ENCODE measurements at regions not wholly inside any gene's neighbourhood (a gene's known extent, or its start where the extent isn't known, plus 50 kb on each side); places are given as distances from the start of the nearest gene placed in this dataset.

DNA sequence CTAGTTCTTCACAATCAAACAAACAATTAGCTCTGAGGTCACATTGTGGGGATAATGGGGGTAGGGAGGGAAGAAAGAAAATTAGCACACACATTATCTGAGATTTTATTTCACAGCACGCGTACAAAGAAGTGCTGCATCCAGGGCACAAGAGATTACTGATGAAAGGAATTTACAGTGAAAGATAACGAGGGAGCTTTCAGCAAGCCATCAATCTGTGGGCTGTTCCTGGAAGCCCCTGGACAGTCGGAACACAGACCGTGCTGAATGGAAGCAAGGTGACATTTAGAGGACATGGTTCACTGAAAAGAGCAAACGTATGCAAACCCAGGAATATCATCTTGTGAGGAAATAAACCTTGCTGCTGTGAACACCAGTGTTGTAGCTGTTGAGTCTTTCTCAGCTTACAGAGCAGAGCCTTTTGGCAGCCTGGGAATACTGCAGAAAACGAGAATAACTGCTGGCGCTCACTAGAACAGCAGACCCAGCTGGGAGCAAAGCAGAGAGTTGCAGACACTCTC, 63.2 kb downstream of the SCG2 start:
- H3K27ac ChIP-seq (ENCODE audit: low read length), result no peak overlapping the region
- no peak for DNase-seq
- TF ChIP-seq, protein P1, sequence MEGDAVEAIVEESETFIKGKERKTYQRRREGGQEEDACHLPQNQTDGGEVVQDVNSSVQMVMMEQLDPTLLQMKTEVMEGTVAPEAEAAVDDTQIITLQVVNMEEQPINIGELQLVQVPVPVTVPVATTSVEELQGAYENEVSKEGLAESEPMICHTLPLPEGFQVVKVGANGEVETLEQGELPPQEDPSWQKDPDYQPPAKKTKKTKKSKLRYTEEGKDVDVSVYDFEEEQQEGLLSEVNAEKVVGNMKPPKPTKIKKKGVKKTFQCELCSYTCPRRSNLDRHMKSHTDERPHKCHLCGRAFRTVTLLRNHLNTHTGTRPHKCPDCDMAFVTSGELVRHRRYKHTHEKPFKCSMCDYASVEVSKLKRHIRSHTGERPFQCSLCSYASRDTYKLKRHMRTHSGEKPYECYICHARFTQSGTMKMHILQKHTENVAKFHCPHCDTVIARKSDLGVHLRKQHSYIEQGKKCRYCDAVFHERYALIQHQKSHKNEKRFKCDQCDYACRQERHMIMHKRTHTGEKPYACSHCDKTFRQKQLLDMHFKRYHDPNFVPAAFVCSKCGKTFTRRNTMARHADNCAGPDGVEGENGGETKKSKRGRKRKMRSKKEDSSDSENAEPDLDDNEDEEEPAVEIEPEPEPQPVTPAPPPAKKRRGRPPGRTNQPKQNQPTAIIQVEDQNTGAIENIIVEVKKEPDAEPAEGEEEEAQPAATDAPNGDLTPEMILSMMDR (IDR thresholded peaks at IDR 0.05), result no peak
- H3K9me3 ChIP-seq (ENCODE audit: control insufficient read depth, insufficient read depth, low read length), result no peaks in the 10 kb centered on the region
- H3K4me3 ChIP-seq (ENCODE audit: low read length), result no peak overlapping the region
- Mint-ChIP-seq H3K27ac (no peak overlapping the region), H3K9me3 (peaks cover 2 to 3% of the 10 kb centered on the region in 2 donors), H3K4me3 (no peak overlapping the region), H3K36me3 (no peaks in the 10 kb centered on the region), H3K27me3 (ENCODE audit: low read depth in 2 of 2) (peaks cover 0 to 6% of the 10 kb centered on the region in 2 donors), H3K4me1 (no peaks in the 10 kb centered on the region)
- no peaks in the 10 kb centered on the region for H3K36me3 ChIP-seq (ENCODE audit: control insufficient read depth, insufficient read depth, low read length)
- no peaks in the 10 kb centered on the region for H3K4me1 ChIP-seq (ENCODE audit: control insufficient read depth, insufficient read depth, low read length)
- WGBS (ENCODE audit: insufficient coverage), result 79% methylated on average over 8 of the region's 8 CpGs
- no peaks in the 10 kb centered on the region for H3K27me3 ChIP-seq (ENCODE audit: control insufficient read depth, insufficient read depth, low read length)
- intact Hi-C loops (cut with micrococcal nuclease), result no loop called here
- ATAC-seq, result no peak

DNA sequence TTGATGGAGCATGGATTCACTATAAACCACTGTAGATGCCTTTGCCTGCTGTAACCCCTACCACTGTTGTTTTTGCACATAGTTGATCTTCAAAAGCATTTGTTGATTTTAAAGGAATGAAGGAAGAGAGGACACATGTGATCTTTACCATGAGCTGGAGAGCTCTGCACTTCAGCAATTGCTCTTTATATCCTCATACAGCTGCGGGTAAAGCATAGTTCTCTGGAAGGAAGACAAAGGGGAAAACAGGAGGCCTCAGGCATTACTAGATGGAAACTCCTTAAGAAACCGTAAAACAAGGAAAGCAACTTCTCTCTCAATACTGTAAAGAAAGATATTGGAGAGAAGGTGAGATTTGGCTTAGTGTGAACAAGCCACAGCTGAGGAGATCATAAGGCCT, 60.6 kb downstream of the SCG2 start:
- Mint-ChIP-seq H3K27me3 (ENCODE audit: low read depth in 2 of 2) (peaks cover 0 to under 1% of the 10 kb centered on the region in 2 donors), H3K36me3 (no peaks in the 10 kb centered on the region), H3K27ac (no peak overlapping the region), H3K4me3 (no peak overlapping the region), H3K4me1 (no peaks in the 10 kb centered on the region), H3K9me3 (peaks cover under 1 to 3% of the 10 kb centered on the region in 2 donors)
- intact Hi-C loops (cut with micrococcal nuclease), result no loop called here
- TF ChIP-seq, protein P1 (IDR thresholded peaks at IDR 0.05), result no peak
- ATAC-seq, result no peak
- DNase-seq, result no peak
- 60% methylated on average over 1 of the region's 2 CpGs for WGBS (ENCODE audit: insufficient coverage)
- H3K9me3 ChIP-seq (ENCODE audit: control insufficient read depth, insufficient read depth, low read length), result no peaks in the 10 kb centered on the region
- no peak overlapping the region for H3K27ac ChIP-seq (ENCODE audit: low read length)
- no peaks in the 10 kb centered on the region for H3K36me3 ChIP-seq (ENCODE audit: control insufficient read depth, insufficient read depth, low read length)
- no peaks in the 10 kb centered on the region for H3K27me3 ChIP-seq (ENCODE audit: control insufficient read depth, insufficient read depth, low read length)
- no peaks in the 10 kb centered on the region for H3K4me1 ChIP-seq (ENCODE audit: control insufficient read depth, insufficient read depth, low read length)
- H3K4me3 ChIP-seq (ENCODE audit: low read length), result no peak overlapping the region

DNA sequence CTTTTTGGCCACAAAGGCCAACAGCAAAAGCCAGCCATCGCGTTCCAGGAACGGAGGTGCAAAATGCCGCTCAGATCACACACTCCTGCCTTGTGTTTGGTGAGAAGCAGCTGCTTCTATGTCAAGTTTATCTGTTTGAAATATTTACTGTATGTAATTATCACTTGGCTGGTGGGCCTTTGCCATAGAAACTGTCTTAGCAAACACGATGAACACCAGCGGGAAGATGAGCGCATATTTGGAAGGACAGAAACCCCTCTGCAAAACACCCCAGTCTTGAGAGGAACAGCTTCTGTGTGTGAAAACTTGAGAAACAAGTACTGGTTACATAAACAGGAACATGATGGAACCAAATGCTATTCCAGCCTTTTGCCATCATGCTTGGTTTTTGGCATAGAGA, 59.7 kb downstream of the SCG2 start:
- Histone ChIP-seq H3K4me3 (ENCODE audit: low read length) (no peak overlapping the region), H3K36me3 (ENCODE audit: control insufficient read depth, insufficient read depth, low read length) (no peaks in the 10 kb centered on the region), H3K9me3 (ENCODE audit: control insufficient read depth, insufficient read depth, low read length) (no peaks in the 10 kb centered on the region), H3K27ac (ENCODE audit: low read length) (no peak overlapping the region), H3K4me1 (ENCODE audit: control insufficient read depth, insufficient read depth, low read length) (no peaks in the 10 kb centered on the region), H3K27me3 (ENCODE audit: control insufficient read depth, insufficient read depth, low read length) (no peaks in the 10 kb centered on the region)
- intact Hi-C loops (cut with micrococcal nuclease), result no loop called here
- no peak overlapping the region for H3K27ac Mint-ChIP-seq
- H3K9me3 Mint-ChIP-seq, result no peaks in the 10 kb centered on the region
- ATAC-seq (no peak), DNase-seq (no peak)
- 99% methylated on average over 7 of the region's 7 CpGs for WGBS (ENCODE audit: insufficient coverage)
- TF ChIP-seq, protein P1 (IDR thresholded peaks at IDR 0.05), result no peak
- no peaks in the 10 kb centered on the region for H3K4me1 Mint-ChIP-seq
- no peak overlapping the region for H3K4me3 Mint-ChIP-seq
- H3K36me3 Mint-ChIP-seq, result no peaks in the 10 kb centered on the region
- H3K27me3 Mint-ChIP-seq (ENCODE audit: low read depth in 2 of 2), result no peaks in the 10 kb centered on the region

DNA sequence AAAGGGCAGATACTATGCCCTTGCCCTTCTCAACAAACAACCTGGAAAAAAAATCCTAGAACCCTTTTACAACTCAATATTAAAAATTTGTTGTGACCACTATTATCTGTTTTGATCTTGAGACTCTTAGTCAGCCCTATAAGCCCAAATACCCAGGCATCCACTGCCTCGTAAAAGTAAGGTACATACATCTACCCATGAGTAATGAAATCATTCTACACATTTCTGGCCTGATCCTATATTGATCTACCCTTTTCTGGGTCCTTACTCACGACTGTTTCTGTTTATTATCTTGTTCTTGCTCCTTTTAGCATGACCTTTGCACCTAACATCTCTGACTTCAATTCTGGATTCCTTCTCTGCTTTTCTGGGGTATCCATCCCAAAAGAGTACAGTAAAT, 56.8 kb downstream of the SCG2 start:
- H3K27me3 Mint-ChIP-seq (ENCODE audit: low read depth in 2 of 2), result no peaks in the 10 kb centered on the region
- 53% methylated on average over 2 of the region's 2 CpGs for WGBS (ENCODE audit: insufficient coverage)
- no peak overlapping the region for H3K4me3 Mint-ChIP-seq
- no peak for ATAC-seq
- no peaks in the 10 kb centered on the region for H3K4me1 Mint-ChIP-seq
- Histone ChIP-seq H3K4me3 (ENCODE audit: low read length) (no peak overlapping the region), H3K27me3 (ENCODE audit: control insufficient read depth, insufficient read depth, low read length) (no peaks in the 10 kb centered on the region), H3K4me1 (ENCODE audit: control insufficient read depth, insufficient read depth, low read length) (no peaks in the 10 kb centered on the region), H3K36me3 (ENCODE audit: control insufficient read depth, insufficient read depth, low read length) (no peaks in the 10 kb centered on the region), H3K9me3 (ENCODE audit: control insufficient read depth, insufficient read depth, low read length) (no peaks in the 10 kb centered on the region), H3K27ac (ENCODE audit: low read length) (no peak overlapping the region)
- intact Hi-C loops (cut with micrococcal nuclease), result no loop called here
- DNase-seq, result no peak
- TF ChIP-seq, protein P1 (IDR thresholded peaks at IDR 0.05), result no peak
- no peaks in the 10 kb centered on the region for H3K36me3 Mint-ChIP-seq
- H3K9me3 Mint-ChIP-seq, result no peaks in the 10 kb centered on the region
- no peak overlapping the region for H3K27ac Mint-ChIP-seq
